Lower leg skin (tissue), 3 donors: ENCODE measurements at regions not wholly inside any gene's neighbourhood (a gene's known extent, or its start where the extent isn't known, plus 50 kb on each side); places are given as distances from the start of the nearest gene placed in this dataset.

Experiments
- POLR2A ChIP-seq, 2 donors: fragments of 450-650 bp; IDR thresholded peaks; one replicate each; pipeline ENCODE4 v1.6.1; 2016 to 2017; ENCODE audit warnings: antibody characterized with exemption in 2 of 2, mild to moderate bottlenecking in 1 of 2, moderate library complexity in 1 of 2
- TF ChIP-seq, protein P1 (sequence below), 3 donors: fragments of 450-650 bp; IDR thresholded peaks; one replicate each; pipeline ENCODE4 v1.5.1; 2016; ENCODE audit warnings: antibody characterized with exemption in 3 of 3, mild to moderate bottlenecking in 3 of 3, moderate library complexity in 2 of 3

GRCh38 chr13:89932902-89933301 is 1414.6 kb upstream of the MIR17HG start:
- TF ChIP-seq, protein P1, sequence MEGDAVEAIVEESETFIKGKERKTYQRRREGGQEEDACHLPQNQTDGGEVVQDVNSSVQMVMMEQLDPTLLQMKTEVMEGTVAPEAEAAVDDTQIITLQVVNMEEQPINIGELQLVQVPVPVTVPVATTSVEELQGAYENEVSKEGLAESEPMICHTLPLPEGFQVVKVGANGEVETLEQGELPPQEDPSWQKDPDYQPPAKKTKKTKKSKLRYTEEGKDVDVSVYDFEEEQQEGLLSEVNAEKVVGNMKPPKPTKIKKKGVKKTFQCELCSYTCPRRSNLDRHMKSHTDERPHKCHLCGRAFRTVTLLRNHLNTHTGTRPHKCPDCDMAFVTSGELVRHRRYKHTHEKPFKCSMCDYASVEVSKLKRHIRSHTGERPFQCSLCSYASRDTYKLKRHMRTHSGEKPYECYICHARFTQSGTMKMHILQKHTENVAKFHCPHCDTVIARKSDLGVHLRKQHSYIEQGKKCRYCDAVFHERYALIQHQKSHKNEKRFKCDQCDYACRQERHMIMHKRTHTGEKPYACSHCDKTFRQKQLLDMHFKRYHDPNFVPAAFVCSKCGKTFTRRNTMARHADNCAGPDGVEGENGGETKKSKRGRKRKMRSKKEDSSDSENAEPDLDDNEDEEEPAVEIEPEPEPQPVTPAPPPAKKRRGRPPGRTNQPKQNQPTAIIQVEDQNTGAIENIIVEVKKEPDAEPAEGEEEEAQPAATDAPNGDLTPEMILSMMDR (IDR thresholded peaks at IDR 0.05): no peak
- TF ChIP-seq POLR2A (IDR thresholded peaks at IDR 0.05): no peak
